Fibroblast of skin of back (primary cell): ENCODE measurements at regions not wholly inside any gene's neighbourhood (a gene's known extent, or its start where the extent isn't known, plus 50 kb on each side); places are given as distances from the start of the nearest gene placed in this dataset.

Source experiments
- DNase-seq: peaks from one replicate; pipeline ENCODE4 v3.0.0-alpha.2; 2013

- no peak for DNase-seq
Measured at GRCh38 chr12:14156606-14157005, 175.2 kb upstream of the GRIN2B start.

- DNase-seq: no peak
Measured at GRCh38 chr12:14157088-14157747, 175.8 kb upstream of the GRIN2B start.

- DNase-seq: no peak
Measured at GRCh38 chr12:14164266-14164665, 182.9 kb upstream of the GRIN2B start.

- DNase-seq: peak; percentile 43
Measured at GRCh38 chr12:14167005-14167628, 185.7 kb upstream of the GRIN2B start.

- no peak for DNase-seq
Measured at GRCh38 chr12:14169281-14169680, 187.9 kb upstream of the GRIN2B start.

- DNase-seq: no peak
Measured at GRCh38 chr12:14171106-14171505, 189.7 kb upstream of the GRIN2B start.

- DNase-seq: no peak
Measured at GRCh38 chr12:14175206-14175605, 190.3 kb upstream of the ATF7IP start.

GRCh38 chr12:14185427-14186192 is 179.9 kb upstream of the ATF7IP start:
- peak; percentile 36 for DNase-seq

GRCh38 chr12:14186193-14186502 is 179.3 kb upstream of the ATF7IP start:
- no peak for DNase-seq

GRCh38 chr12:14187002-14187401 is 178.5 kb upstream of the ATF7IP start:
- DNase-seq: no peak

- no peak for DNase-seq
Measured at GRCh38 chr12:14187966-14188365, 177.5 kb upstream of the ATF7IP start.

- no peak for DNase-seq
Measured at GRCh38 chr12:14188744-14189143, 176.7 kb upstream of the ATF7IP start.

- peak; percentile 10 for DNase-seq
Measured at GRCh38 chr12:14190694-14191093, 174.8 kb upstream of the ATF7IP start.

- DNase-seq: no peak
Measured at GRCh38 chr12:14191612-14192011, 173.9 kb upstream of the ATF7IP start.

GRCh38 chr12:14193639-14194038 is 171.8 kb upstream of the ATF7IP start:
- DNase-seq: no peak

- no peak for DNase-seq
Measured at GRCh38 chr12:14194572-14194971, 170.9 kb upstream of the ATF7IP start.

GRCh38 chr12:14199455-14200198 is 165.9 kb upstream of the ATF7IP start:
- no peak for DNase-seq

- no peak for DNase-seq
Measured at GRCh38 chr12:14200598-14200997, 164.9 kb upstream of the ATF7IP start.

GRCh38 chr12:14201291-14201690 is 164.2 kb upstream of the ATF7IP start:
- DNase-seq: no peak

- DNase-seq: no peak
Measured at GRCh38 chr12:14207905-14208551, 157.5 kb upstream of the ATF7IP start.

GRCh38 chr12:14211947-14212387 is 153.5 kb upstream of the ATF7IP start:
- no peak for DNase-seq

- DNase-seq: peak; percentile 38
Measured at GRCh38 chr12:14213542-14213941, 151.9 kb upstream of the ATF7IP start.

- DNase-seq: no peak
Measured at GRCh38 chr12:14214495-14214894, 151.0 kb upstream of the ATF7IP start.
